GM18867 (cell line): ENCODE measurements at regions not wholly inside any gene's neighbourhood (a gene's known extent, or its start where the extent isn't known, plus 50 kb on each side); places are given as distances from the start of the nearest gene placed in this dataset.
"Not testable (repeated sequence)": the region's sequence is repeated elsewhere in the genome, so short reads cannot be mapped to it uniquely, and the experiment has no call there.

Source experiments
- ATAC-seq: cut with Tn5 transposase; IDR thresholded peaks from one replicate; pipeline ENCODE4 v1.9.1; 2021; ENCODE audit warnings: mild to moderate bottlenecking, moderate library complexity; ENCODE audit not compliant: unreplicated experiment

DNA sequence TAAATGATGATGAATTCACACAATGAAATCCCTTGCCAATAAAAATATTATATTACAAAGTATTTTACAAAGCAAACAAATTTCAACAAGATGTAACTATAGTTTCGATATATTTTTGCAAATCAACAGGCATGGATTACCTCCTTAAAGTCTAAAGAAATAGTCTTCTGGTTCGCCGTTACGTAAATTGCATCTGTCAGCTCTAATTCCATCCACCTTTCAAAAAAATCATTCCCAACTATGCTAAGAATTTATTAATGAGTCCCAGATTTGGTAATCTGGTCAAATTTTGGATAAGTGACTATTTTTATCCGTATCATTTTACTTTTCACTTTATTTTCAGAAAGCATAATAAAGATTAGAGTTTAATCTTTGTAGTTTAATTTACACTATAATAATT is 1984.9 kb downstream of the EFNA5 start:
- no peak for ATAC-seq

DNA sequence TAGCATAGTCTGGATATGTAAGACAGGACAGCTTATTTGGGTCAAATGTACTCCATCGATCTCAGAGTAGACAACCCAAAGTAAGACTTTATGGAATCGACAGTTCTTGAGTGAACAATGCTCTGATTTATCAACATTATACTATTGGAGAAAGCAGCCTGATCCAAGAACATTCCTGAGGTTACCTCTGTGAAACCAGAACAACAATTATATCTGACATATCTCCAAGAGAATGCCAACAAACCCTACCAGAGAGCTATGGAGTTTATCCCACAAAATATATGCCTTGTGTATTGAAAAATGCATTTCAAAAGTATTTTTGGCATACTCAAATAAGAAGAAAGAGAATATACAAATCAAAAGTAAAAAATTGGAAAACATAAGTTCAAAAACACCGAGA is 1985.9 kb downstream of the EFNA5 start:
- ATAC-seq: no peak

DNA sequence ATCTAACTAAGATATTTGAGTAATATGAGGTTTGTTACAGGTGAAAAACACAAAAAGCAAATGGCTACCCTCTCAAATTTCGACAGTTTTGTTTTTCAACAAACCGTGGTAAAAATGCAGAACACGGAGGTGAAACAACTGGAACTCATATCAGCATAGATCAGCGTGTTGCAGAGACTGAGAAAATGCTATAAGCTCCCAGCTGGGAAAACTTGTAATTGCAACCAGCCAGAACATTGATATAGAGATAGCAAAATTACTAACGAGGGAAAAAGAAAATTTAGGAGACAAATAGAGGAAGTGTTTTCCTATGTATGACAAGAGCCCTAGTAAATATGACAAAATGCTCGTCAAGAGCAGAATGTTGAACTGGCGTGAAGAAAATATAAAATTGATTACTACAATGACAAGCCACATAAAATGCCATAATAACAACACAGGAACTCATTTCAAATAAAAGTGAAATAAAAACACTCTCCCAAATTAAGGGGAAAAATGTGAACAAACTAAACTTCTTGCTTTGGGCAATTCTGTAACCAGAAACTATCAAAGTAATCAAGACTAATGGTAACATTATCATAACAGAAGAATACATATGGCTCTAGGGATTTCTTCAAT is 1989.8 kb downstream of the EFNA5 start:
- no peak for ATAC-seq

DNA sequence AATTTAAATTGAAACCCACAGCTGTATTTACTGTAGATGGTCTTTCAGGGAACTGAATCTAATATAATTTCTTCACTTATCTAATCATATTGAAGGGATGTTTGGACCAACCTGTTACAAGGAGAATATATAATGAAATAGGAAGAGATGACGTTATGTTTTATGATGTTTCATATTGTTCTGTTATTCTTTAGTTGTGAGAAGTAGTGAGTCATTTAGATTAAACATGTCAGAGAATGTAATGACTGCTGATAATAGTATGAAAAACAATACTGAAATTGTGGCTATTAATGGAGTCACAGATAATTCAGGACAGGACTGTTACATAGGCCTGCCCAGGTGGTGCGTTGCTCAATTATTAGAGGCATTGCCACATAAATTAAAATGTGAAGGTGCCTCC is 1993.4 kb downstream of the EFNA5 start:
- no peak for ATAC-seq

DNA sequence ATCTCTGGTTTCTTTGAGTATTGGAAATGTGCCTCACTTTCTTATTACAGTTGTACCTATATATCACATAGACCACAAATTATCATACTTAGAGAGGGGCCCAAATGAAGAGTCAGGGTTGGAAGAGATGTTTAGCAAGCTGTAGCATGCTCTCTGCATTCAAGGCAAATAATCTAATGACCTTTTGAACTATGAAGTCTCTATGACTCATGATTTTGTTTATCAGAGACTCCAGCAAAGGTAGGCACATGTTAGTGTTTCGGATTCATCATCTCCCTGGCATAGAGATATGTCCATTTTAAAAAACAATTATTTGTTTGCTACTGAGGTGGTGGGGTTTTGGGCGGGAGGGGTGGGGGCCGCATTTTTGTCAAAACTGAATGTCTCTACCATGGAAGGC is 2000.1 kb downstream of the EFNA5 start:
- no peak for ATAC-seq

DNA sequence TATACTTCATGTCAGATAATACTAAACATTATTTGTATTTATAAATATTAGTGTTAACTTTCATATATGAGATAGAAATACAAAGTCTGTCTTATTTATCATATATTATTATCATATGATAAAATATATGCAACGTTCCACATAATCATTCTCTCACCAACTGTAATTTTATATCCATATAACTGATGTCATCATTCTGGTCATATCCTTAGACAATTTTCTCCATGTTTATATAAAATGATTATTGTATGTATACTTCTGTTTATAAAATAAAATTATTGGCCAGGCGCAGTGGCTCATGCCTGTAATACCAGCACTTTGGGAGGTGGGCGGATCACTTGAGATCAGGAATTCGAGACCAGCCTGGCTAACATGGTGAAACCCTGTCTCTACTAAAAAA is 2007.1 kb downstream of the EFNA5 start:
- no peak for ATAC-seq

DNA sequence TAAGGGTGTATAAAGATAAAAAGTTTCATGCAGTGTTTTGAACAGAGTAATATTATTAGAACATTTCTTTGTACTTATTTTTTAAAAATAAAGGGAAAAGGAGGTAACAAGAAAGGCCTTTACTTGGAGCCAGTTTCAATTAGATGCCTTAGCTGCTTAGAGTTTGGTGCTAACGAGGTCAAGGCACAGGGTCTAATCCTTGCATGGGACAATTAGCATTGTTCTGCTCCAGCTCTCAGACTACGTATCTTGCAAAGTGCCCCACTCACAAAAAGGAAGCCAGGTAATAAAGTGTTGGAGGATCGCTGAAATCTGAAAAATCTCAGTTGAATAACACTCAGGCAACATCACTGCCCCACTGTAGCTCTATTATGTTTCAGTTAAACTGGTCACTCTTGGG is 2011.3 kb downstream of the EFNA5 start:
- no peak for ATAC-seq

DNA sequence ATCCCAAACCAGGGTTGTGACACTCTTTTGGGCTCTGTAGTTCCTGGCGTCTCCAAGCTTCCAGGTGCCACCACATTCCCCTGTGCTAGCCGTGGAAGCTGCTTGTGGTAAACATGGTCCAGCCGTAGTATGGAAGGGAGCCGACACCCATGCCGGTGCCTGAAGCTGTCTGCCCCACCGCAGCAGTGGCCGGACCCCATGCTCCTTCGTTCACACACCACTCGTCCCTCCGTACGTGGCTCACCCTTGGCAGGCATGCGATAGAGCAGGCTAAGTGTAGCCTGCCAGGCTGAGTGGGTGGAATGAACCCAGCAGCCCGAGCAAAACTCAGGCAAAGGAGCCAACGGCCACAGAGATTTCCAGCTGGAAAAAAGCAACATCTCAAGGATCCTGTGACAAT is 2030.4 kb downstream of the EFNA5 start:
- no peak for ATAC-seq

DNA sequence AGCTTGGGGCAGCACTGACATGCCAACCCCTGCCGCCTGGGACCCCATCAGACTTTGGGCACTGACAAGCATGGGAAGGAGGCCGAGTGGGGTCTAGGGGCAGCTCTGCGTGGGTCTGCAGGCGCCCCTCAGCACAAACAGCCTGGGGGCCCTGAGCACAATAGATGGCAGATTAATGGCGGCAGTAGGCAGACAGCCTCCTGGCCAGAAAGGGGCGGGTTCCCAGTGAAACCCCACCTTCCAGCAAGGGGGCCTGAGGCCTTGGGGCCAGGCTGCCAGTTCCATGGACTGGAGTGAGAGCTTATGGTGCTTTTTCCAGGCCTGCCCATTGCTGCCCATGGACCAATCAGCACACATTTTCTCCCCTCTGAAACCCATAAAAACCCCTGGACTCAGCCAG is 2031.2 kb downstream of the EFNA5 start:
- no peak for ATAC-seq

DNA sequence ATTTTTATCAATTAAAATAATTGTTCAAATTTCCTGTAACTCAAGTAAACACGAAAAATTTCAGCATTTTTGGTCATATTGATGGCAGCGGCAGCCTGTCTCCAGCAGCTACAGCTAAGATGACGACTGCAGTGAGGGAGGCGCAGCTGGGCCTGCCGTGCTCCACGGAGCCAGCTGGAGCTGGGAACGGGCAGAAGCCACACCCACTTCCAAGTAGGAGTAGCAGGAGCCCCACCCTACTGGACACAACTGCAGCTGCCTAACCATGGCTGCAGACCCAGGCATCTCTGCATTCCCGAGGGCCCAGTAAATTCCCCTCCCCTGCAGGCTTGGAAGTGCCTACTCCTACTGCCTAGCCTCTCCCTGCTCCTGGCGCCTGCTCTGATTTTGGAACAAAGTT is 2031.7 kb downstream of the EFNA5 start:
- ATAC-seq: no peak

DNA sequence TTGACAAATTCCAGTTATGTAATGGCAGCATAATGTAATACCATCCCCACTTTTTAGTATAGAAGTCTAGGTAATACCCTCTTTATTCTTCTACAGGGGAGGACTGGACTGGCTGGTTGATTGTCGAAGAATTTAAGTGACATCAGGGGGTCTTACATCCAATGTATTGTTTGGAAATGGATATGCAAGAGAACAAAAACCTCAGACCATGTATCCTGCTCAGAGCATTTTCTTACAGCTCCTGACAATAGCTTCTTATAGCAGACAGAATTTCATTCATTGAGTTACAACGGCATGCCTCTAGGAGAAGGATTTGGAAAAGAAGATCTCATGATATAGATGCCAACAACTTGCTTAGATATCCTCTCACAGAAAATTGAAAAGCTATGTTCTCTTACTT is 2032.3 kb downstream of the EFNA5 start:
- ATAC-seq: no peak

DNA sequence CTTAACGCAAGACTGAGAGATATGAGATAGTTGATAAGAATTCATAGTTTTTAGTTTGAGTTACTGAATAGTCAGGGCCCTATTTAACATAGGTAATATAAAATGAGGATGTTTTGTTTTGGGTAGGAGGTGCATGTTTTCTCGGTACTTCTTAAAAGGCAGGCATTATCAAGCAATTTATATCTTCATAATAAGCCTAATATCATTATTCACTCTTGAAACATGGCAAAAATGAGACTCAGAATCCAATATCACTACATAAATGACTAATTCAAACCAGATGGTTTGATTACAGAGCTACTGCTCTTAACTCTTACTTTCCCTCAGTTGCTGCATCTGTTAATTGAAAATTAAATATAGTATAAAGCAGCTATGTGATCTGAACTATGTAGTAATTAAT is 2038.7 kb downstream of the EFNA5 start:
- no peak for ATAC-seq

DNA sequence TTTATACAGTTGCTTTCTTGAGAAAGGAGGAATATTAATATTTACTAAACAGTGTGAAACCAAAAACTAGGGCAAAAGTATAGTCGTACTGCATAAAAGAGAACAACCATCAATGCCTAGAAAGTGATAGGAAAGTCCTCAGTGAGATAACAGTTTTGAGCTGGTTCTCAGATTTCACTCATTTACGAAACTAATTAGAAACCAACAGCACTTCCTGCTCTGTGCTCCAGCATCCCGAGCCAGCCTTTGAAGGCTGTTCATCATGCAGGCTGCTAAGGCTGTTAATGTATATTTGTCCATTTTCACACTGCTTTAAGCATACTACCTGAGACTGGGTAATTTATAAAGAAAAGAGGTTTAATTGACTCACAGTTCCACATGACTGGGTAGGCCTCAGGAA is 2039.9 kb downstream of the EFNA5 start:
- no peak for ATAC-seq

DNA sequence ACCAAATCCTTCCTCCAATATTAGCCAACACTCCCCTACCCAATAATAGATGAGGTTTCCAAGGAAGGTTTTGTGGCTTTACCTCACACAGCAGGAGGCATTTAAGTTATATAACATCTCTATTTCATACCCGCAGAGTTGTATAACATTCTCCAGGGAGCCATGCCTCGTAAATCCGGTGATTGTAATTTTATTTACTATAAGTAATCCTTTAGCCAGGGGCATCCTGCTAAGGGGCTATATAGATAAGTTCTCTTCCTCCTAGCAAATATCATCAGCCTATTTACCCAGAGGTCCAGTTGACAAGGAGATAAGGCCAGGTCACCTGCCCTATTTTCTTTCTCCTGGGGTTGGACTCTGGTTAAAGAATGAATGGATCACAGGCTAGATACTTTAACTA is 2051.0 kb downstream of the EFNA5 start:
- no peak for ATAC-seq

DNA sequence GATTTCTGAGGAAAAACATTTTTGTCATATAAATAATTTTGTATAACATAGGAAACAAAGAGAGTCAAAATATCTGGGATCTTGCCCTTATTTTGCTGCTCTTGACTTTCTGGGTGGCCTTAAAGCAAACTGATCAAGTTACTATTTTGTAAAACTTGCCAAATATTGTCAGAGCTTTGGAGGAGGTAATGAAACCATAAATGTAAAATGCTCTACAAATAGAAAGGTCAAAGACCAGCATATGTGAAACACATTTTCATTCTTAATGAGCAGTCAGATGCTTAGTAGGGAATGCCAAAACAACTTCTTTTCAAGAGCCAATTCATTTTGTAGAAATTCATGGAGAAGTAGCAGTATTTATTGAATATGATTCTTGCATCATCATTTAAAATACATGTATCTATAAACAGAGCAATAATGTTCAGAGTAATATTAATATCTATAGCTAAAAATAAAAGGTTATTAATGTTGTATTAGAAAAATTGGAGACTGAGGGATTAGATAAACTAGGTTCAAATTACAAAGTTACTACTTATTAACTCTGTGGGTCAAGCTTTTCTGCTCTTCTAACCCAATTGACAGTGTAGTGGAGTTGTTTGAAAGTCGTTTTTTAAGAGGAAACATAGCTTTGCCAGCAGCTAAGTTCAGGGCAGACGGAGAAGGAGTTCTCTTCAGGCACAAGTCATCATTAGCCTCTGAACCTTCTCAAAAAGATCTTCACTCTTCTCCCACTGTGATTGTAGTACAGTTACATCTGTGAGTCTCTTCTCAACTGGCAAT is 2053.1 kb downstream of the EFNA5 start:
- ATAC-seq: no peak

DNA sequence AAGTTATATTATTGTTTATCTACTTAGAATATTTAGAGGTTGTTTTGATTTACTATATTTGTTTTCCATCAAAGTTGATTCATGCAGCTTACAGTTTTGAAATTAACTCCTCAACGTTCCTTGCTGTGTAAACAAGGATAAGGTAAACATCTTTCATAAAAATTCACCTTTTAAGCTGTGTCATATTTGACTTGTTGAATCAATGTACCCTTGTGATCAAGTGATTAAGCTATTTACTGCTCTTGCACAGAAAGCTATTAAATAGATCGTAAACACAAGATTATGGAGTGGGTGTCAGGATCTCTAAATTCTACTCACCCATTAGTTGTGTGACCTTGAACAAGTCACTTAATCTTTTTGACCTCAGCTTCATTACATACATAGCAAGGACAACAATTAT is 2054.0 kb upstream of the NUDT12 start:
- no peak for ATAC-seq

DNA sequence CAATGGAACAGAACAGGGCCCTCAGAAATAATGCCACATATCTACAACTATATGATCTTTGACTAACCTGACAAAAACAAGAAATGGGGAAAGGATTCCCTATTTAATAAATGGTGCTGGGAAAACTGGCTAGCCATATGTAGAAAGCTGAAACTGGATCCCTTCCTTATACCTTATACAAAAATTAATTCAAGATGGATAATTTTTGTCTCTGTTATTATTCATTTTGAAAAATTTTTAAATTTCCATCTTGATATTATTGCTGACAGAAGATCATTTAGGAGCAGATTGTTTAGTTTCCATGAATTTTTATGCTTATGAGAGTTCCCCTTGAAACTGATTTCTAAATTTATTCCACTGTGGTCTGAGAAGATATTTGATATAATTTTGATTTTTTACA is 2039.8 kb upstream of the NUDT12 start:
- not testable (repeated sequence) for ATAC-seq

DNA sequence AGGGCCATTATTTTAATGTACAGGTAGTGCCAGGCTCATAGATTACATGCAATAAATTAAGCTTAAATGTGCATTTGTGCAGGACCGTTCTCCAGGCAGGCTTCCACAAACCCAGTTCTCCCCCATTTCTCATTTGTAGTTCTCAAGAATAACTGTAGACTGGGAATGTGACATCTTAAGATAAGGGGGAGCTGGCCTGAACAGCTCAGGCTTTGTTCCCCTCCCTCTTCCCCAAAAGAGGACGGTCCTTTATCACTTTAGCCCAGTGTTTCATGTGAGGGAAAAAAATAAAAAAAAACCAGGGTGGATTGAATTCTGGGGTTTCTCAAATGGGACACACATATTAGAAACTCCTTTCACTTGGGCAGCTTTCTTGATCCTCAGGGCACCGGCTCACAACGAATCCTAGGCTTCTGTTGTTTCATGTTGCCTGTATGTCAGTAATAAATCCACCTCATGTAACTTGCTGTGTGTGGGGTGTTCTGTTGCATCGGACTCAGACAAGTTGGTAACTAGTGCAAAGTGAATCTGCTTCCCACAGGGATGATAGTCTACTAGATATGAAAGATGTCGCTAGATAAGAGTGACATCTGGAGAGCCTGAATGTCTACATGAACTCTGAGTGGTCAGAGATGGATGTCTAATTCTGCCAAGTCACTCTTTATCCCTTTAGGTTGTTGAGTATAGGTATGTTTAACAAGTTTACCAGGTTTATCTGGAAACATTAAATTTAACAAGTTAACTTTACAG is 2030.6 kb upstream of the NUDT12 start:
- no peak for ATAC-seq

DNA sequence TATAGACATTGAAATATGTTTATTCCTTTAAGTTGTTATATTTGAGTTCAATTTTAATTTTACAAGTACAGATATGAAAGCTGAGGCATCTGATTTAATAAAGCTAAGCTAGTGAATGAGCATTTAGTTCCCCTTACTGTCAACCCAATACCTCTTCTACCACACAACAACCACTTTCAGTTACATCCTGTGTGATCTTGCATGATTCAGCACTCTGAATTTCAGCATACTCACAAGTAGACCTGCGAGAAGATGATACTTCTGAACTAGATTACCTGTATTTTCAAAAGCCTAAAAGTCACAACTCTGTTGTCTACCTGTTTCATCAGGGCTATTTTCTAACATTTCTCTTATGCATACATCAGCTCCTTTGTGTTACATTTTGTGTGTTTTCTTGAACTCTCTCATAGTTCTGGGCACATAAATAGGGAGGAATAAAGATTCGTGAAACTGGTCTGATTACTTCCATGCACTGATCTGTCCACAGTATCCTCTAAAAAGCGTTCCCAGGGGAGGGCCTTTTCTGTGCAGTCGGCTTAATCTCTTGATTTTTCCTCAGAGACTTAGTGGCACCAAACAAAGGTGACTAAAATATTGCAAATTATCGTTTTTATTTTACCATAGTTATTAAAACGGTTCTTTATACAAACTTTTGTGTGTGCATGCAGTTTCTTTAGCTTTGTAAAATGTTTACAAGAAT is 2025.5 kb upstream of the NUDT12 start:
- no peak for ATAC-seq

DNA sequence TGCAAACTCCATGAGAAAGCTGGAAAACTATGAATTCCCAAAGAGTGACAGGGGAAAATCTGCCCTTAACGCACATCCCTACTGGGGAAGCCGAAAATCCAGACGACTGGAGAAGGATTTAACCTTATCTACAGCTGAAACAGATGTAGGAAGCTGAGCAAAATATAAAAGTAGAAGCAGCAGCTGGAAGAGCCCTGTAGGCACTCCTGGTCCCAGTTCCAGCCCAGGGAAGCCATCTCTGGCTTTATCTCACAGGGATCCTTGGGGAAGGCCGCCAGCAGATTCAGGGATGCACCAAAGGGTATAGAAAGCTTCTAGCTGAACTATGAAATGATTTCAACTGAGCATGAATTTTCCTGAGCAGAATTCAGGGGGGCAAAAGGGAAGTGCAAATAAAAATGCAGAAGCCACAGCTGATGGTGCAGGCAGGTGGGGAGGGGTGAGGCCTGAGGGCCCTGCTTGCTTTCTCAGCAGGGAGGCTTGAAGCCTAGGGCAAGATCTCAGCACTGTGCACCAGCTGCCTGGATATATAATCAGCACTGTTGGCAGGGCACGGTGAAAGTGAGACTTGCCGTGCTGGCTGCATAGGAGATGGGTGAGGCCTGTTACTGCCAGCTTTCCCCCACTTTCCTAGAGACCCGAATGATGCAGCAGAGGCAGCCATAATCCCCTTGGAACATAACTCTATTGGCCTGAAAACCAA is 2019.5 kb upstream of the NUDT12 start:
- no peak for ATAC-seq

DNA sequence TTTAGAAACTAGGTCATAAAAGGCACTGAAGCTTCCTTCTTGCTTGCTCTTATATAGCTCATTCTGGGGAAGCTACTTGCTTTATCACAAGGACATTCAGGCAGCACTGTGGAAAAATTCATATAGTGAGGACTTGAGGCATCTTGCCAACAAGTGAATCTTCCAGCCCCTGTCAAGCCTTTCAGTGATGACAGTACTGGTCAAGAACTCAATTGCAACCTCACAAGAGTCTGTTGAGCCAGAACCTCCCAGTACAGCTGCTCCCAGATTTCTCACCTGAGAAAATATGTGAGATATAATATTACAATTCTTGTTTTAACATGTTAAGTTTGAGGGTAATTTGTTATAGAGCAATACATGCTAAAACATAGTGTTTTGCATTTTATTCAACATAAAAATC is 2011.0 kb upstream of the NUDT12 start:
- no peak for ATAC-seq
